Right hindlimb (tissue), 1 donor: ENCODE measurements at regions not wholly inside any gene's neighbourhood (a gene's known extent, or its start where the extent isn't known, plus 50 kb on each side); places are given as distances from the start of the nearest gene placed in this dataset.

Experiments
- DNase-seq: peaks from one replicate; pipeline ENCODE4 v3.0.0-alpha.2; 2018

DNA sequence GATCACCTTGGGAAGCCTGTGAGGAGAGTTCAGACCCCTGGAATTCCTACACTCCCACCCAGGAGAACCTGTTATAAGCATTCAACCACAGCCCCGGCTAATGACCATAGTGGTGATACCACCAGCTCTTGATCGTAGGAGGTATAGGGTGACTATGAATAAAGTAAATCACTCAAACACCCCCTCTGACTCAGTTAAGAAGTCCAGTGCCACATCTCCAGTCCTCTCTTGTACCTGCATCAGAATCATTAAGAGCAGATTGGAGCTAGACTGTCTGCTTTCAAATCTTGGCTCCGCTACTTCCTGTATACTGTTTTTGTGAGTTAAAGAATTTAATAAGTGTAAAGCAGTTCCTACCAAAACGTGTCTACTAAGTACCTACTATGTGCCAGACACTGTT, 565.1 kb upstream of the DIPK2B start:
- DNase-seq = no peak

DNA sequence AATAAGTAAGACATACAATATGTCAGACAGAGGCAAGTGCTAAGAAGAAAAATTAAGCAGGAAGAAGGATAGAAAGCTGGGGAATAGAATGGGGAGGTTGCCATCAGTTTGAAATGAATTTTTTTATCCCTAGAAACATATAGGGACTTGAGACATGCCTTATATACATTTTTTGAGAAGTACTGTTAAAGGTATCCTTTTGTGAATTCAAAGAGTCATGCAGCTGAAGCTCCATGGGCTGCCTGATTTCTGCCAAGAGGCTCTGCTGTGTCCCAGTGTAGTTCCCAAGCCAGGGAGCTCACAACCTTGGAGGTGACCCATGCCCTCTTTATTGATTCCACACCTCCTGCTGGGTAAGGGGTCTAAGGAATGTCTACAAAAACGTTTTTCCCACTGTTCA, 564.6 kb upstream of the DIPK2B start:
- no peak for DNase-seq

DNA sequence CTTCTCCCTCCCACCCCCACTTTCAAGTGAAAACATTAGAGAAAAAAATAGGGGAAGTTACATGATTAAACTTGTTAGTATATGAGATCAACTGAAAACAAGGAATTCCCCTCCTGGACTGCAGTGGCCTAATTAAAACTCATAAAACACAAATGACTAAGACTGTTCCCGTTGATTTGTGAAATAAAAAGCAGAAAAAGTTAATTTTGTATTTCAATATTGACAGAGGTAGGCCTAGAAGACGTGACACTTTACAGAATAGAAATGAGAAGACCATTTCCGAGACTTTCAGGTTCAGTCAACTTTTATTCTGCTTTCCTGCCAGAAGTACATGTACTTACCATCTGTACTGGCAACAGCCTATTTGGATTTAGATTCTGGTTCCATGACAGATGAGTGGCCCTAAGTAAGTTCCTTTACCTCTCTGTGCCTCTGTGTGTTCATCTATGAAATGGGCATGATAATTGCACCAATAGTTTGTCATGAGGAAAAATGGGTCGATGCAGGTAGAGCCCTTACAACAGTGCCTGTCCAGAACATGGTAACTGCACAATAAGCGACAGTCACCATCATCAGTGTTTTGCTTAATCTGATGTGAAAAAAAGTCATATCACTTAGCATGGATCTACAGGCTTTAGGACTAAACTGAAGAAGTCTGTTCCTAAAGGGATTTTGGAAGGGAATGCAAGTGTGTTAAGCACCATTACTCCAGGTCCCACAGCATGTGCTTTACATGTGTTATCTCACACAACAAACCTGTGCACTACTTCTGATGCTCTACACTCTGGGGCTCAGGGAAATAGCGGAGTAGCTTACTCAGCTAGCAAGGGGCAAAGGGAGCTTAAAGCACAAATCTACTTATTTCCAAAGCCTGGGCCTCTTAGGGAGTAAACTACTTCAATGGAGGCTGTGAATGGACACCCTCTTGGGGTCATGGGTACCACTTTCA, 562.3 kb upstream of the DIPK2B start:
- no peak for DNase-seq

DNA sequence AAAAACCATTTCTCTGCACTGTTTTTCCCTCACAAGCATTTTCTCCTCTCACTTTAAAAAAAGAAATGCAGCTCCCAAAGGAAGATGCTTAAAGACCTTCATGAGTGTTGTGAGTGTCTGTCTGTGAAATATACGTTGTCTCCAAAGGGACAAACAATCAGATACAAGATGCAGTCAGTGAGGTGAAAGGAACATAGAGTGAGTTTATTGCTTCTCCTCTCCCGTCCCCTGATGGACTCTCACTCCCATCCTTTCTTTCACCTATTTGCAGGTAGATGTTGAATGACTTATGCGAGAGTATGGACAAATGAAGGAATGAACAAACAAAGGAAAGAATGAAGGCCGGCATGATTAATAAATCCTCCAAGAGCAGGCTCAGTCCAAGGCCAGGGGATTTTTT, 561.2 kb upstream of the DIPK2B start:
- no peak for DNase-seq

DNA sequence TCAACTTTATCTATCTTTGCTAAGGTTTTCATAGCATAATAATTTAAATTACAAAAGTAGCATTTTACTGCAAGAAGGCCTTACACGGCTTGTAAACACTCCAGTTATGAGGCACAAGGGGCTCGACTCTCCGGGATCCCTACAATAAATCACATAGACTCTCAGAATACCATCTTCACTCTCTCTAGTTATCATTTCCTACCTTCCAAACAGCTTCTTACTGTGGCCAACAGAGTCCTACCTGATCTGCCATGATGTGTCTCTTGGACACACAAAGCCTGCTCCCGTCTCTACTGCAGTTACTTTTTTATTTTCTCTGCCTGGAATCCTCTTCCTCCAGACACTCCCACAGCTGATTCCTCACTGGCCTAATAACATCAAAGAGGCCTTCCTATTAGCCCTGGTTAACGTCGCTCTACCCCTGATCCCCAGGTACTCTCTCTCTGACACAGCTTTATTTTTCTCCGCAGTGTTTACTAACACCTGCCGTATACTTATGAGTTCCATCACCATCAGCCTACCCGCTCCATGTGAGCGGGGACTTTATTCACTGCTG, 559.6 kb upstream of the DIPK2B start:
- no peak for DNase-seq

DNA sequence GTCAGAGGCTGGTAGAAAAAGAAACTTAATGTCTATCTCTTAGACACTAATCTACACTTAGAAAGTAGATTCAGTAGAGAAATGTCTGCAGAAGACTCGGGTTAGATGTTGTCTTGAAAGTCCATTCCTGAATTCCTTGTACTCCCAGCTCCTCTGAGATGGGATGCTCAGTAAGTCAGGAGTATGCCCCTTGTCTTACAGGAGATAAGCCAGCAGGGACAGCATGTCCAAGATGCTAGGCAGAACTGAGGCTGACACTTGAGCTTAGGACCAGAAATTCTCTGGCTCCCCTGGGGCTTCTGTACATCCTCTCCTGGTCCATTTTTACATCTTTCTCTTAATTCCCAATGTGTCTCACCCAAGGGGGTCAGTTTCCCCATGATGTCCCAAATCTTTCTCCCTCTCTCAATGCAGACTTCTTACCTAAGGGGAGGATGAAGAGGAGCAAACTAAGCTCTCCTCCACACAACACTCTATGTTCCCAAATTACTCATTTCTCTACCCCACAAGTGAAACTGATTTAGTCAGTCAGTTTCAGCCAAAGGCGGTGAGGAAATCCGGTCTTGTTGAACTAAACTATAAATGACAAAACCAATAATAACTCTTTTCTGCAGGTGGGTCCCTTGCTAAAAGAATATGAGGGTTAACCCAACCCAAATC, 558.2 kb upstream of the DIPK2B start:
- no peak for DNase-seq

DNA sequence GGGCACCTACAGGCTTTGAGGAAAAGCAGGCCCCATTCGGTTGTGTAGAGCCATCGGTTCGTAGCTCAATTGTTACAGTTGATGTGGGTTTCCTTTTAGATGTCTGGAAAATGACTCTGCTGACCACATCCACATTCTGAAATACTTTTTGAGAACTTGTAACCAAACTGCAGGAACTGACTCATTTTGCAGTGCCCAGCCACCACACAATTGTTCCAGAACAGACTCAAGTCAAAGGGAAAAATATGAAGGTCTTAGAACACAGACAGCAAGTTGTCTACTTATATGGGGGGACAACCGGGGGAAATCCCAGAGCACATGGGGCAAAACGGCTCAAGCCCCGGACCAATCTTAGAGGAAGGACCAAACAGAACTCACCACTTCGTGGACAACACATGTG, 557.6 kb upstream of the DIPK2B start:
- DNase-seq = no peak

DNA sequence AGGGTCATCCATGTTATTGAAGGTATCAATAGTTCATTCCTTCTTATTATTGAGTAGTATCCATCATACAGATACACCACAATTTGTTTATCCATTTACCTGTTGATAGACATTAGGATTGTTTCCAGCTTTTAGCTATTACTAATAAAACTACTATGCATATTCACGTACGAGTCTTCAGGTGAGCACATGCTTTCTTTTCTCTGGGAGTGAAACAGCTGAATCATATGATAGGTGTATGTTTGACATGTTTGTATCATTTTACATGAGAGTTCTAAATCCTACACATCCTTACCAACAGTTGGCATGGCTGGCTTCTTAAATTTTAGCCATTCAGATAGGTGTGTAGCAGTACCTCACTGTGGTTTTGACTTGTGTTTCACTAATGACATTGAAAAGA, 556.6 kb upstream of the DIPK2B start:
- no peak for DNase-seq

DNA sequence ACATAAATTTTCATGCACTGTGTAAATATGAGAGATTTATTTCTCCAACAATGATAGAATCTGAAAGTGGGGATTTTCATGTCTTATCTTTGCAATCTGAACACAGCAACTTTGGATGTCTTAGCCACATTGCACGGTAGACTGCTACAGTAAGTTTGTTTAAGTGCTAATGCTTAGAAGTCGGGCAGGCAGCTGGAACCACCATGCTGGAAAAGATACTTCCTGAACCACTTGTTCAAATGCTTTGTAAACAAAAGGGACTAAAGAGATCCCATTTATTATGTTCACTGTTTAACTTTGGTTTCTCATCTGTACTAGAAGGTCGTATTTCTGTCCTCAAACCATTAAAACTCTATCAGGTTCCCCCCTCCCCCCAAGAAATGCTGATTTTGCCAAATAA, 555.9 kb upstream of the DIPK2B start:
- DNase-seq = no peak

DNA sequence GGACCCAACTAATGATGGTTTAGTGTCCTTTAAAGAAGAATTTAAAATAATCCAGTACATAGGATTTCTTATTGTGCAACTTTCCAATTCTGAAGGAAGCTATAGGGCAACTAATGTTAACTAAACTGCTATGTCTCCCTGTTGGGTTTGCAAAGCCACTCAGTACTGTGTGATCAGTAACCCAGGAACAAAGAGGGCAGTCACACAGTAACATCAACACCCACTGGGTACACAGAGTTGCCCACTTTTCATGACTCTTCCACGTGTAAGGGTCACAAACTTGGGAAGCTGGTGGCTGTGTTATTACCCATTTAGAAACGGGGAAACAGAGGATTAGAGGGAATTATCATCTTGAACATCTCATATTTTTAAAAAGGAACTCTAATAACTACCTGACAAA, 555.0 kb upstream of the DIPK2B start:
- DNase-seq = no peak

DNA sequence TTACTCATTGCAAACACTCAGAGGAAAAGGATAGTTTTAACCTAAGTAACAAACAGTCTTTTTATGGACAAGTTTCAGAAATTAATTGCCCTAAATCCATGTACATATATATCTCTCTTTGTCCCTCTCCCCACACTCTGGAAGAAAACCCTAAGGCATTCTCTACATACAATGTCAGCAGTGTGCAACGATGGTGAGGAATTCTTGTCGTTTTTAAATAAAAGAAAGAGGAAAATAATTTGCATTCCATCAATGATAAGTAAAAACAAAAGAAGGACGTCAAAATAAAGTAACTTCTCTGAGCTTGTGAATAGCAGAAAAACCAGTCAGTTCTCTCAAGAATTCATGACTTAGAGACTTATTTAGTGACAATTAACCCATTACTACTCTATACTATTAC, 550.5 kb upstream of the DIPK2B start:
- DNase-seq = no peak

DNA sequence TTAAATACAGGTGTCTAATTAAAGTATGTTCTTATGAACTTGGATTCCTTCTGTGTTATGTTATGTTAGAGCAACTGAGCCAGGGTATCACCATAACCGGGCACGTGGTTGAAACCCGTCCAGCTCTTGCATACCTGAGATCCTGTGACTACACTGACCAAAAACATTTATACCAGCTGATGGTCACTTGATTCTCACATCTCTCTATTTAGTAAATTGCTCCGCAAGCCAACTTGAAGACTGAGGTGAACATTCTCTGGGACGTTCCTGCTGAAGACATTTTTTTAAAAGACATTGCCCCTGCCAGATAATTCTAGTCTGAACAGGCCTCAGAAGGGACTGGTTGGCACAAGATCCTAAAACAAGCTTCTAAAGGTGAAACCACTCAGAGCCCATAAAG, 550.0 kb upstream of the DIPK2B start:
- no peak for DNase-seq

DNA sequence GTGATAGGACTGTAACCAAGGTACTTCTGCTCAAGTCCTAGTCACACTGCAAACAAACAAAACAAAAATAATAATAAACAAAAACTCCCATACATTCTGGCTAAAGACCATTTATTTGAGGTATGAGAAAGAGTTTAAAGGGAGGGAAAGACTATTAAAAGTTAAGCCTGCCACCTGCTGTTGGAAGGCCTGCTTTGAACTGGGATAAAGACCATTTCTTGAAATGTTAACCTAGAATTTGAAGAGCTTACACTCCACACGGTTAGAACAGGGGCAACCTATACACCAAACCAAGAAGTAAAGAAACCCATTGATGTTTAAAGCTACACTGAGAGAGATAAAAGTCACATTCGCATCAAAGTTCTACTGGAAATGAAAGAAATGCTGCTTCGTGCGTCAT, 548.7 kb upstream of the DIPK2B start:
- DNase-seq = no peak

DNA sequence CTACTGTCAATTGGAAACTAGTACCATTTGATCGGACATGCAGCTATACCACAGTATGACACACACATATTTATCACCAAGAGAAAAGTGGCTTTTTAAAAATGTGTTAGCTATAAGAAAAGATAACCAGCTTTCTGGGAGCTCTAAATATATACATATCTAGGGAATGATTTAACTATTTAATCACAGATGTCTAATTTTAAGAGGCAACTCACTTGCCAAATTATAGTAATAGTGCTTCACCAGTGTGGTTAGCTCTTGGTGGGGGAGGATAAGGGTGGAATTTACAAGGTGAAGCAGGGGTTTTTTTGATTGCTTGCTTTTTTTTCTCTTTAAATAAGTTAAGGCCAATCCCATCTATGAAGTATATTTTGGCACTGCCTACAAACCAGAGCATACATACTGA, 547.7 kb upstream of the DIPK2B start:
- DNase-seq = no peak

DNA sequence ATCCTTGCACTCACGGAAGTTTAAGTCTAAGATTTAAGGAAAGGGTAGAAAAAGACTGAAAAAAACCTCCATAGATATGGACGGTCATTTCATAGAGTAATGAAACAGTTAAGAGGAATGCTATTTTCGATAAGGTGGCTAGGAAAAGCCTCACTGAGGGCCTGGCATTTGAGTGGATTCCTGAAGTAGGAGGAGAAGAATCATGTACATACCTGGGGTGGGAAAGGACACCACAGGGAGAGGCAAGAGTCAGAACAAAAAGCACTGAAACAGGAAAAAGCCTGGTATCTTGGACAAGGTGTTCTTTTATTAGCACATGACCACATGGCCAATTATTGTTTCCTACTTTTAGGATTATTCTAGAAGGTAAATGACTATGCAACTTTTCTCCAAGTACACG, 547.2 kb upstream of the DIPK2B start:
- no peak for DNase-seq

DNA sequence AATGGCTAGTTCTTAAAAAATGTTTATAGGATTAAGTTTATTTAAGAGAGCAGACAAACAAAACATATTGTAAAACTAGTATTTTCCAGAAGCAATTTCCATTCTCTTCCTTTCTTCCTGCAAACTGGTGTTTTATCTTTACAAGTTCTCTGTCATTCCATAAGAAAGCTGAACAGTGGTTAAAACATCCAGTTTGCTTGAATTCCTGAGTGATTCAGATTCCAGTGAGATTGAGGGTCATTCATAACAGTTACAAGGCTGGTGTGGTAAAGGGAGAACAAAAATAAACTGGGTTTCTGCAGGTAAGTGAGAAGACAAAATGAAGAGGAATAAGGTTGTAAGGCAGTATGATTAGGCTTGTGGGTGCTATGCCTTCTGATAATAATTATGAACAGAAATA, 544.8 kb upstream of the DIPK2B start:
- DNase-seq = no peak

DNA sequence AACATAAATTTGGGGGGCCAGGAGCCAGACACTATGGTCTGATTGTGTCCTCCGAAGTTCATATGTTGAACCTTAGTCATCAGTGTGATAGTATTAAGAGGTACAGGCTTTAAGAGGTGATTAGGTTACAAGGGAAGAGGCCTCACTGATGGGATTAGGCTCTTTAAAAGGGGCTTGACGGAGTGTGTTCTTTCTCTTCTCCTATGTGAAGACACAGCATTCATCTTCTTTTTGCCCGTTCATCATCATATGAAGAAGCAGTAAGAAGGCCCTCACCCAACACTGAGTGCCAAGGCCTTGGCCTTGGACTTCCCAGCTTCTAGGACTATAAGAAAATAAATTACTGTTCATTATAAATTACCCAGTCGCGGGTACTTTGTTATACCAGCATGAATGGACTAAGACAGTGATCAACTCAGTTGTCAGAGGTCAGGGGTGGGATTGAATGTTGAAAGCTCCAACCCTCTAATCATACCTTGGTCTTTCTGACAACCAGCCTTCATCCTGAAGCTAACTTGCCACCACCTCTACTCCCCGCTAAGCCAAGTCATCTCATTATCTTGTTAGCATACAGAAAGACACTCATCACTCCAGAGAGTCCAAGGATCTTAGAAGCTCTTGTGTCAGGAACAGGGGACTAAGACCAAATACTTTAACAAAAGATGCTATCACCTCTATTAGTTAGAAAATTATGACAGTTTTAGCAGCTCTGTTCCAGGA, 543.4 kb upstream of the DIPK2B start:
- no peak for DNase-seq

DNA sequence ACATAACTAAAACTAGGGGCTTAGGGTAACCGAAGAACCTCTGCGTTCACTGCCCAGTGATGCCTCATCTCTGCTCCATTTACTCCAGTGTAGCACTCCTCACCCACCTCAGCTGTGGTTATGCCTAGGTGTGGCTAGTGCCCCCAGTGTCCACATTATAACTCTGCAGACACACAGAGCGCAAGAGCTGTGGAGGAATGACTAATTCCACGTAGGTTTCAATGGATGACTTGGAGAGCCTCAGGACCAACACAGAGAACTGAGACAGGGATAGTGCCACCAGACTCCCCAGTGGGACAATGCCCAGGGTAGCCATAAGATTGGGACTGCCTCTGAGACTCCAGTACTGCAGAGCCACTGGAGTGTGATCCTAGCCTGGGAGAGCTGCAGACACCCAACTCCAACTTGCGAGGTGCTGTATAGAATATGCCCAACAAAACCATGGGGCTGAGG, 542.4 kb upstream of the DIPK2B start:
- no peak for DNase-seq

DNA sequence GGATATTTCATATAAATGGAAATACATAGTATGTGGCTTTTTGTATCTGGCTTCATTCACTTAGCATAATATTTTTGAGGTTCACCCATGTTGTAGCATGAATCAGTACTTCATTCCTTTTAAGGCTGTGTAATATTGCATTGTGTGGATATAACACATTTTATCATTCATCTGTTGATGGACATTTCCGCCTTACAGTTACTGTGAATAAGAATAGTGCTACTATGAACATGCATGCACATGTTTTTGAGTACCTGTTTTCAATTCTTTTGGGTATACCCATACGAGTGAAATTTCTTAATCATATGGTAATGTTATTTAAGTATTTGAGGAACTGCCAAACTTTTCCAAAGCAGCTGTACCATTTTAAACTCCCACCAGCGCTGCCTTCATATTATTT, 539.6 kb upstream of the DIPK2B start:
- DNase-seq = no peak

DNA sequence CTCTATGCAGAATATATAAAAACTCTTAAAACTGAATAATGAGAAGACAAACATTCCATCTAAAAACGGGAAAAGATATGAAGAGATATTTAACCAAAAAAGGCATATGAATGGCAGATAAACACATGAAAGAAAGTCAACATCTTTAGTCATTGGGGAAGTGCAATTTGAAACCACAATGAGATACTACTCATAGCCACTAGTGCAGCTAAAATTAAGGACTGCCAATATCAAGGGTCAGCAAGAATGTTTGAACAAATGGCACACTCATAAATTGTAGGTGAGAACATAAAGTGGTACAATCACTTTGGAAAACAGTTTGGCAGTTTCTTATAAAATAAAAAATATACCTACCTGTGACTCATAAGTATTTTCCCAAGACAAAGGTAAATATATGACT, 534.9 kb upstream of the DIPK2B start:
- no peak for DNase-seq

DNA sequence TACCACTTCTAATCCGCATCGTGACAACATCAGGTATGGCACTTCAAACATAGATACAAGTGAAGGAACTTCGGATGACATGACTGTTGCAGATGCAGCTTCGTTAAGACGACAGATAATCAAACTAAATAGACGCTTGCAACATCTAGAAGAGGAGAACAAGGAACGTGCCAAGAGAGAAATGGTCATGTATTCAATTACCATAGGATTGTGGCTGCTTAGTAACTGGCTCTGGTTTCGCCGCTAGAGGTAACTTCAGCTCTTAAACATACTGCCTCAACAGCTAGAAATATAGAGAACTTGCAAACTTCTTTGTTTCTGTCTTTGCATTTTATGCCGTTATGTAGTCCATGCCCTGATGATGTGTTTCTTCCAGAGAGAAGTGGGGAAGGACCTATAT, 530.8 kb upstream of the DIPK2B start:
- DNase-seq = no peak

DNA sequence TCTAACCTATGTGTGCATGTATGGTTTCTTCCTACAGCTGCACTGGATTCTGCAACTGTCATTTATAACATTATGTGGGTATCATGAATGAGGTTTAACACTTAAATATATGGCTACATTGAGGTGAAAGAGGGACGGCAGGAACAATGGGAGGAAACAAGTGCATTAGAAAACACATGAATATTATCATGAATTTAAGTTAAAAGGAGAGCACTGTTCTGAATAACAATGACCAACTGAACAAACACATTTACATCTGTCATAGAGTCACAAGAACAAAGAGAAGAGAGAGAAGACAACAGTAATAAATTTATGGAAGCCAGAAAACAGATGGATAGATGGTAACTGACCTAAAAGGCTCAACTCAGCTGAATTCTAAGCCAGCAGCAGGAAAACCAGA, 527.1 kb upstream of the DIPK2B start:
- no peak for DNase-seq

DNA sequence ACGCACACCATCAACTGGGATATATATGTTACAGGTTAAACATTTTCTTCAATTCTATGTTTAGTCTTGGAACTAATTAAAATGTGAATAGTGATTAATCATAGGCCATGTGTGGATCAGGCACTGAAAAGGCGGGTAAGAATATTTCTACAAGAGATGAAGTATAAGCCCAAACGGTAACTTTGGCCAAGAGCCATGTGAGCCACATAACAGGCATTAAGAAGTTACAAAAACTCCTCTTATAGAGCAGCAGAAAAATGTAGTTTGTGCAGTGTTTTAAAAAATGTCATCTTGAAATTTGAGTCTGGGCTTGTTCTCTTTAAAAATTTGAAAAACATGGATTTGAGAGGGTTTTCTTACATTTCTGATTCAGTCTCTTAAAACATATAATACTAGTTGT, 521.8 kb upstream of the DIPK2B start:
- no peak for DNase-seq
